Sigmoid colon (tissue), 6 donors: ENCODE measurements at regions not wholly inside any gene's neighbourhood (a gene's known extent, or its start where the extent isn't known, plus 50 kb on each side); places are given as distances from the start of the nearest gene placed in this dataset.

Source experiments
- DNase-seq: peaks from one replicate; pipeline ENCODE4 v3.0.0-alpha.2; 2019
- H3K27ac ChIP-seq, 4 donors: fragments of 200-600 bp; sonication (generic); one replicate each; pipeline ENCODE4 v1.5.1; 2016 to 2019; ENCODE audit warnings: mild to moderate bottlenecking in 1 of 4
- H3K27me3 ChIP-seq, 3 donors: fragments of 200-600 bp; sonication (generic); one replicate each; pipeline ENCODE4 v1.5.1; 2019; ENCODE audit warnings: mild to moderate bottlenecking in 1 of 3
- H3K36me3 ChIP-seq, 4 donors: fragments of 200-600 bp; sonication (generic); one replicate each; pipeline ENCODE4 v1.5.1; 2016 to 2019
- H3K4me1 ChIP-seq, 4 donors: fragments of 200-600 bp; sonication (generic); one replicate each; pipeline ENCODE4 v1.5.1; 2017 to 2019
- H3K4me3 ChIP-seq, 4 donors: fragments of 200-600 bp; sonication (generic); one replicate each; pipeline ENCODE4 v1.5.1; 2017 to 2019; ENCODE audit warnings: mild to moderate bottlenecking in 2 of 4, moderate library complexity in 1 of 4
- H3K9me3 ChIP-seq, 4 donors: fragments of 200-600 bp in 3 of 4; sonication (generic) in 3 of 4; one replicate each; pipeline versions ENCODE4 v1.5.1 to v1.6.1; 2013 to 2019
- EP300 ChIP-seq, 4 donors: sonication (generic); formaldehyde crosslinking; IDR thresholded peaks; one replicate each; pipeline ENCODE4 v1.6.1; 2017; ENCODE audit warnings: antibody characterized with exemption in 4 of 4
- POLR2A ChIP-seq, 2 donors: fragments of 450-650 bp; IDR thresholded peaks; one replicate each; pipeline ENCODE4 v1.6.1; 2016; ENCODE audit warnings: antibody characterized with exemption in 2 of 2, mild to moderate bottlenecking in 2 of 2, moderate library complexity in 2 of 2
- POLR2AphosphoS5 ChIP-seq, 4 donors: sonication (generic); formaldehyde crosslinking; IDR thresholded peaks; one replicate each; pipeline ENCODE4 v1.6.1; 2017; ENCODE audit warnings: antibody characterized with exemption in 4 of 4
- WGBS, 2 donors: extraction: QIAGEN DNeasy Blood & Tissue Kit; methylation state at CpG; one replicate each; pipeline ENCODE4 v1.1.7; 2013; 5-methylcytosine and 5-hydroxymethylcytosine counted together
- intact Hi-C: fragments of 100-400 bp; cut with DNase I; formaldehyde crosslinking; loops from one replicate; pipeline ENCODE4 v1.15.1; 2023
- TF ChIP-seq, protein P1 (sequence below), 4 experiments: fragments of 450-650 bp in 3 of 4; fragments of 200-600 bp in 1 of 4; IDR thresholded peaks; one replicate each; pipeline ENCODE4 v1.5.1; 2016 to 2019; ENCODE audit warnings: antibody characterized with exemption in 4 of 4, mild to moderate bottlenecking in 3 of 4, moderate library complexity in 2 of 4
- donor health status: healthy with polysubstance abuse.
- donor health status: healthy.

- DNase-seq, result no peak
- no peaks in the 10 kb centered on the region for H3K27me3 ChIP-seq
- TF ChIP-seq POLR2AphosphoS5 (IDR thresholded peaks at IDR 0.05), result peak in 1 of 4 donors; percentile 27
- TF ChIP-seq, protein P1, sequence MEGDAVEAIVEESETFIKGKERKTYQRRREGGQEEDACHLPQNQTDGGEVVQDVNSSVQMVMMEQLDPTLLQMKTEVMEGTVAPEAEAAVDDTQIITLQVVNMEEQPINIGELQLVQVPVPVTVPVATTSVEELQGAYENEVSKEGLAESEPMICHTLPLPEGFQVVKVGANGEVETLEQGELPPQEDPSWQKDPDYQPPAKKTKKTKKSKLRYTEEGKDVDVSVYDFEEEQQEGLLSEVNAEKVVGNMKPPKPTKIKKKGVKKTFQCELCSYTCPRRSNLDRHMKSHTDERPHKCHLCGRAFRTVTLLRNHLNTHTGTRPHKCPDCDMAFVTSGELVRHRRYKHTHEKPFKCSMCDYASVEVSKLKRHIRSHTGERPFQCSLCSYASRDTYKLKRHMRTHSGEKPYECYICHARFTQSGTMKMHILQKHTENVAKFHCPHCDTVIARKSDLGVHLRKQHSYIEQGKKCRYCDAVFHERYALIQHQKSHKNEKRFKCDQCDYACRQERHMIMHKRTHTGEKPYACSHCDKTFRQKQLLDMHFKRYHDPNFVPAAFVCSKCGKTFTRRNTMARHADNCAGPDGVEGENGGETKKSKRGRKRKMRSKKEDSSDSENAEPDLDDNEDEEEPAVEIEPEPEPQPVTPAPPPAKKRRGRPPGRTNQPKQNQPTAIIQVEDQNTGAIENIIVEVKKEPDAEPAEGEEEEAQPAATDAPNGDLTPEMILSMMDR (IDR thresholded peaks at IDR 0.05), result no peak
- H3K4me1 ChIP-seq, result peaks cover 0 to 7% (median 0%) of the 10 kb centered on the region in 4 donors
- no peak overlapping the region for H3K27ac ChIP-seq
- H3K9me3 ChIP-seq, result peaks cover 0 to 5% (median 0%) of the 10 kb centered on the region in 4 donors
- intact Hi-C loops, result no loop called here
- no peaks in the 10 kb centered on the region for H3K36me3 ChIP-seq
- H3K4me3 ChIP-seq, result no peak overlapping the region
- WGBS, 2 donors, result 52 to 70% methylated on average over 3 of the region's 3 CpGs
Observed at GRCh38 chr2:191486584-191487320, 191.2 kb upstream of the NABP1 start.

- TF ChIP-seq, protein P1 (IDR thresholded peaks at IDR 0.05), result no peak
- H3K9me3 ChIP-seq, result peaks cover 0 to 4% (median 0%) of the 10 kb centered on the region in 4 donors
- no peaks in the 10 kb centered on the region for H3K27me3 ChIP-seq
- intact Hi-C loops, result no loop called here
- peaks cover 0 to 7% (median 0%) of the 10 kb centered on the region in 4 donors for H3K4me1 ChIP-seq
- 23 to 63% methylated on average over 7 of the region's 7 CpGs for WGBS, 2 donors
- H3K36me3 ChIP-seq, result no peaks in the 10 kb centered on the region
- H3K4me3 ChIP-seq, result no peak overlapping the region
- no peak for DNase-seq
- H3K27ac ChIP-seq, result no peak overlapping the region
Observed at GRCh38 chr2:191488135-191488534, 189.8 kb upstream of the NABP1 start.

DNA sequence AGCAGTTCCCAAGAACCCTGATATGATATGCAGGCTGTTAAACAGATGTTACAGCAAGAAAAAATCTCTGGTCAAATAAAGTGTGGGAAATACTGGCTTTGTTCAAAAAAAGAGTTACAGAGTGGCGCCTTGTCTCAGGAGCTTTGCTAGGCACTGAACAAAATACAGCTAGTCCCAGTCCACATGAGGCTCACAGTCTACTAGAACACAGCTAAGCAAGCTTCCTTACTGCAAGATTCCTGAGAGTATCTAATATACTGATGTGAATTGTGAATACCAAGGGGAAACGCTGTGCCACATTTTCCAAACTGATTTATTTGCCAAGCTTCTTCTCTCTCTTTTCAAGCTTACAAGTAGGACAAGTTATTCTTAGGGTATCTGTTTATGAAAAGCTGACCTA lies 188.8 kb upstream of the NABP1 start:
- DNase-seq, result no peak
- Histone ChIP-seq H3K4me1 (peaks cover 0 to 7% (median 0%) of the 10 kb centered on the region in 4 donors), H3K27ac (no peak overlapping the region), H3K9me3 (no peaks in the 10 kb centered on the region), H3K36me3 (no peaks in the 10 kb centered on the region), H3K27me3 (no peaks in the 10 kb centered on the region), H3K4me3 (no peak overlapping the region)
- 82 to 90% methylated on average over 2 of the region's 2 CpGs for WGBS, 2 donors
- TF ChIP-seq EP300 (IDR thresholded peaks at IDR 0.05) (no peak), POLR2AphosphoS5 (IDR thresholded peaks at IDR 0.05) (no peak), POLR2A (IDR thresholded peaks at IDR 0.05) (no peak)
- TF ChIP-seq, protein P1 (IDR thresholded peaks at IDR 0.05), result no peak
- intact Hi-C loops, result no loop called here

DNA sequence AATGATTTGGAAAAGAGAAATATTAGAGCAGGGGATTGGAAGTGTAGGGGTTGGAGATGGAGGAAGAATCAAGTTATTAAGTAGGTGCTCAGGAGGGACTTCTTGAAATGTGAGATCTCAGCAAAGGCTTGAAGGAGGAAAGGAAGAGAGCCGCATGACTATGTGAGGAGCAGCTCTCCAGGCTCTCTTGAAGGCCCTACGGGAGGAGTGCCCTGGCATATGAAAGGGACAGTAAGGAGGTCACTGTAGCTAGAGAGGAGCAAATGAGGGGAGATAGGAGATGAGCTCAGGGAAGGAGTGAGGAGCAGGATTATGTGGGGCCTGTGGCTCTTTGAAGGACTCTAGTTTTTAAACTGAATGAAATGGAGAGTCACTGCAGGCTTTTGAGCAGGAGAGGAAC lies 181.1 kb upstream of the NABP1 start:
- intact Hi-C loops, result no loop called here
- H3K9me3 ChIP-seq, result no peaks in the 10 kb centered on the region

DNA sequence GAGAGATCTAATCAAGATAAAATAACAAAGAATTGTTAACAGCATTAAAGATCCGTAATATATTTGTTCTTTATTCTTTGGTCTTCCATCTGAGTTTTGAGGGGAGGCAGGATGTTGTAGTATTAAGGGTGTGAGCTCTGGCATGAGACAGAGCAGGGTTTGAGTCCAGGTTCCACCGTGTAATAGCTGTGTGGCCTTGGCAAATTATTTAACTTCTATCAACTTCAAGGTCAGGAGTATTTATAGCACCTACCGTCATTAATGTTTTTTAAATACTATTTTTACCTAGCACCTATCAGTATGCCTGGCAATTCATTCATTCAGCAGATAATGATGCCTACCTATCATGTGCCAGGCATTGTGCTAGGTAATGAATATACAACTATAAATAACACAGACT lies 180.1 kb upstream of the NABP1 start:
- no peak for DNase-seq
- TF ChIP-seq EP300 (IDR thresholded peaks at IDR 0.05), result no peak
- no peak for TF ChIP-seq POLR2A (IDR thresholded peaks at IDR 0.05)
- TF ChIP-seq POLR2AphosphoS5 (IDR thresholded peaks at IDR 0.05), result no peak
- TF ChIP-seq, protein P1 (IDR thresholded peaks at IDR 0.05), result no peak
- H3K4me3 ChIP-seq, result no peak overlapping the region
- H3K36me3 ChIP-seq, result no peaks in the 10 kb centered on the region
- intact Hi-C loops, result no loop called here
- H3K9me3 ChIP-seq, result no peaks in the 10 kb centered on the region
- no peaks in the 10 kb centered on the region for H3K27me3 ChIP-seq
- no peaks in the 10 kb centered on the region for H3K4me1 ChIP-seq
- H3K27ac ChIP-seq, result no peak overlapping the region
- 69 to 86% methylated on average over 3 of the region's 3 CpGs for WGBS, 2 donors

More for the DNA sequence above, 181.1 kb upstream of the NABP1 start:
- no peak for DNase-seq
- Histone ChIP-seq H3K4me3 (no peak overlapping the region), H3K36me3 (no peaks in the 10 kb centered on the region), H3K27ac (no peak overlapping the region), H3K4me1 (no peaks in the 10 kb centered on the region), H3K27me3 (no peaks in the 10 kb centered on the region)
- TF ChIP-seq EP300 (IDR thresholded peaks at IDR 0.05) (no peak), POLR2AphosphoS5 (IDR thresholded peaks at IDR 0.05) (no peak), POLR2A (IDR thresholded peaks at IDR 0.05) (no peak)
- WGBS, 2 donors, result 95 to 96% methylated on average over 2 of the region's 2 CpGs
